HL-60 (cell line): ENCODE measurements at regions not wholly inside any gene's neighbourhood (a gene's known extent, or its start where the extent isn't known, plus 50 kb on each side); places are given as distances from the start of the nearest gene placed in this dataset.

Experiments used
- CTCF ChIP-seq: IDR thresholded peaks from one replicate; pipeline ENCODE4 v1.5.1; 2011; ENCODE audit warnings: low read length, control low read depth, inconsistent platforms; ENCODE audit not compliant: insufficient read depth
- GABPA ChIP-seq: IDR thresholded peaks from 2 replicates; pipeline ENCODE4 v1.6.1; 2012; ENCODE audit warnings: low read depth
- POLR2AphosphoS5 ChIP-seq: IDR thresholded peaks from 2 replicates; pipeline ENCODE4 v1.6.1; 2012; ENCODE audit warnings: low read depth
- TF ChIP-seq, protein P1 (sequence below): IDR thresholded peaks from 2 replicates; pipeline ENCODE4 v1.6.1; 2012; ENCODE audit warnings: low read depth; ENCODE audit not compliant: insufficient replicate concordance

- TF ChIP-seq CTCF: no peak
- no peak for TF ChIP-seq GABPA
- TF ChIP-seq POLR2AphosphoS5: no peak
- TF ChIP-seq, protein P1, sequence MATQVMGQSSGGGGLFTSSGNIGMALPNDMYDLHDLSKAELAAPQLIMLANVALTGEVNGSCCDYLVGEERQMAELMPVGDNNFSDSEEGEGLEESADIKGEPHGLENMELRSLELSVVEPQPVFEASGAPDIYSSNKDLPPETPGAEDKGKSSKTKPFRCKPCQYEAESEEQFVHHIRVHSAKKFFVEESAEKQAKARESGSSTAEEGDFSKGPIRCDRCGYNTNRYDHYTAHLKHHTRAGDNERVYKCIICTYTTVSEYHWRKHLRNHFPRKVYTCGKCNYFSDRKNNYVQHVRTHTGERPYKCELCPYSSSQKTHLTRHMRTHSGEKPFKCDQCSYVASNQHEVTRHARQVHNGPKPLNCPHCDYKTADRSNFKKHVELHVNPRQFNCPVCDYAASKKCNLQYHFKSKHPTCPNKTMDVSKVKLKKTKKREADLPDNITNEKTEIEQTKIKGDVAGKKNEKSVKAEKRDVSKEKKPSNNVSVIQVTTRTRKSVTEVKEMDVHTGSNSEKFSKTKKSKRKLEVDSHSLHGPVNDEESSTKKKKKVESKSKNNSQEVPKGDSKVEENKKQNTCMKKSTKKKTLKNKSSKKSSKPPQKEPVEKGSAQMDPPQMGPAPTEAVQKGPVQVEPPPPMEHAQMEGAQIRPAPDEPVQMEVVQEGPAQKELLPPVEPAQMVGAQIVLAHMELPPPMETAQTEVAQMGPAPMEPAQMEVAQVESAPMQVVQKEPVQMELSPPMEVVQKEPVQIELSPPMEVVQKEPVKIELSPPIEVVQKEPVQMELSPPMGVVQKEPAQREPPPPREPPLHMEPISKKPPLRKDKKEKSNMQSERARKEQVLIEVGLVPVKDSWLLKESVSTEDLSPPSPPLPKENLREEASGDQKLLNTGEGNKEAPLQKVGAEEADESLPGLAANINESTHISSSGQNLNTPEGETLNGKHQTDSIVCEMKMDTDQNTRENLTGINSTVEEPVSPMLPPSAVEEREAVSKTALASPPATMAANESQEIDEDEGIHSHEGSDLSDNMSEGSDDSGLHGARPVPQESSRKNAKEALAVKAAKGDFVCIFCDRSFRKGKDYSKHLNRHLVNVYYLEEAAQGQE: no peak
Observed at GRCh38 chr1:191624044-191624443, 534.2 kb upstream of the RGS18 start.
